ENCODE measurements at regions not wholly inside any gene's neighbourhood (a gene's known extent, or its start where the extent isn't known, plus 50 kb on each side); places are given as distances from the start of the nearest gene placed in this dataset.
"Not testable (repeated sequence)": the region's sequence is repeated elsewhere in the genome, so short reads cannot be mapped to it uniquely, and the experiment has no call there.

- no peak for DNase-seq
These were observed 1356.2 kb downstream of the FAM181B start for GRCh38 chr11:81377418-81377817.

GRCh38 chr11:81373986-81374385, 1359.7 kb downstream of the FAM181B start:
- DNase-seq = no peak

- DNase-seq = no peak
These were observed 1365.5 kb downstream of the FAM181B start for GRCh38 chr11:81368192-81368591.

GRCh38 chr11:81365496-81365895, 1368.2 kb downstream of the FAM181B start:
- no peak for DNase-seq

- DNase-seq = no peak
These were observed 1374.2 kb downstream of the FAM181B start for GRCh38 chr11:81359476-81359875.

GRCh38 chr11:81345609-81346008, 1388.1 kb downstream of the FAM181B start:
- no peak for DNase-seq

GRCh38 chr11:81342966-81343365, 1390.7 kb downstream of the FAM181B start:
- no peak for DNase-seq

GRCh38 chr11:81340225-81340624, 1393.4 kb downstream of the FAM181B start:
- no peak for DNase-seq

- no peak for DNase-seq
These were observed 1394.1 kb downstream of the FAM181B start for GRCh38 chr11:81339521-81339920.

GRCh38 chr11:81337756-81338155, 1395.9 kb downstream of the FAM181B start:
- no peak for DNase-seq

- no peak for DNase-seq
These were observed 1401.4 kb downstream of the FAM181B start for GRCh38 chr11:81332276-81332675.

GRCh38 chr11:81331611-81332235, 1401.9 kb downstream of the FAM181B start:
- DNase-seq = no peak

- DNase-seq = no peak
These were observed 1402.6 kb downstream of the FAM181B start for GRCh38 chr11:81331088-81331487.

GRCh38 chr11:81303038-81303664, 1430.5 kb downstream of the FAM181B start:
- no peak for DNase-seq

- DNase-seq = no peak
These were observed 1432.4 kb downstream of the FAM181B start for GRCh38 chr11:81301166-81301830.

- no peak for DNase-seq
These were observed 1446.7 kb downstream of the FAM181B start for GRCh38 chr11:81286959-81287358.

GRCh38 chr11:81286550-81286949, 1447.1 kb downstream of the FAM181B start:
- DNase-seq = no peak

- DNase-seq = not testable (repeated sequence)
These were observed 1453.4 kb downstream of the FAM181B start for GRCh38 chr11:81280228-81280627.

GRCh38 chr11:81278991-81279390, 1454.7 kb downstream of the FAM181B start:
- DNase-seq = no peak

GRCh38 chr11:81270686-81271085, 1463.0 kb downstream of the FAM181B start:
- DNase-seq = no peak

GRCh38 chr11:81267246-81267645, 1466.4 kb downstream of the FAM181B start:
- no peak for DNase-seq

- DNase-seq = no peak
These were observed 1474.2 kb downstream of the FAM181B start for GRCh38 chr11:81259471-81259870.

- DNase-seq = no peak
These were observed 1477.8 kb downstream of the FAM181B start for GRCh38 chr11:81255895-81256294.

- DNase-seq = no peak
These were observed 1480.4 kb downstream of the FAM181B start for GRCh38 chr11:81253244-81253643.
